Heart right ventricle (tissue), 16 donors: ENCODE measurements at regions not wholly inside any gene's neighbourhood (a gene's known extent, or its start where the extent isn't known, plus 50 kb on each side); places are given as distances from the start of the nearest gene placed in this dataset.

Experiments
- ATAC-seq, 8 donors: fragments of 200-7000 bp; cut with Tn5 transposase; one replicate each; pipeline ENCODE4 v1.9.1; 2020; ENCODE audit warnings: mild to moderate bottlenecking in 8 of 8, moderate library complexity in 8 of 8, moderate number of reproducible peaks in 1 of 8
- DNase-seq, 2 donors: peaks; one replicate each; pipeline ENCODE4 v3.0.0-alpha.2; 2020
- H3K27ac ChIP-seq, 10 donors: fragments of 200-600 bp; sonication (generic) in 2 of 10; one replicate each; pipeline versions ENCODE4 v1.5.0 to v1.8.0; 2020 to 2022; ENCODE audit warnings: mild to moderate bottlenecking in 3 of 10
- H3K27me3 ChIP-seq, 7 donors: fragments of 200-600 bp; one replicate each; pipeline ENCODE4 v1.8.0; 2021 to 2022; ENCODE audit warnings: mild to moderate bottlenecking in 2 of 7
- H3K36me3 ChIP-seq, 9 donors: fragments of 200-600 bp; sonication (generic) in 1 of 9; one replicate each; pipeline versions ENCODE4 v1.5.0 to v1.8.0; 2020 to 2022; ENCODE audit warnings: mild to moderate bottlenecking in 2 of 9
- H3K4me1 ChIP-seq, 9 donors: fragments of 200-600 bp; sonication (generic) in 1 of 9; one replicate each; pipeline versions ENCODE4 v1.5.0 to v1.8.0; 2020 to 2022; ENCODE audit warnings: mild to moderate bottlenecking in 4 of 9
- H3K4me3 ChIP-seq, 10 donors: fragments of 200-600 bp; sonication (generic) in 2 of 10; one replicate each; pipeline versions ENCODE4 v1.5.0 to v1.8.0; 2020 to 2022; ENCODE audit warnings: mild to moderate bottlenecking in 7 of 10, moderate library complexity in 2 of 10
- H3K9me3 ChIP-seq, 11 donors: fragments of 200-600 bp in 10 of 11; sonication (generic) in 2 of 11; one replicate each; pipeline versions ENCODE4 v1.5.0 to v1.8.0; 2013 to 2022; ENCODE audit warnings: mild to moderate bottlenecking in 2 of 11, control low read depth in 1 of 11, moderate library complexity in 1 of 11
- WGBS, 2 donors: extraction: QIAGEN DNeasy Blood & Tissue Kit; methylation state at CpG; one replicate each; pipeline ENCODE4 v1.1.7; 2013; ENCODE audit warnings: inconsistent platforms in 1 of 2; 5-methylcytosine and 5-hydroxymethylcytosine counted together
- intact Hi-C, 10 donors: fragments of 100-400 bp; cut with DNase I; formaldehyde crosslinking; loops; one replicate each; pipeline versions ENCODE4 v1.11.1 to v1.14.2; 2022
- TF ChIP-seq, protein P1 (sequence below), 9 donors: fragments of 200-600 bp; sonication (generic) in 2 of 9; IDR thresholded peaks; one replicate each; pipeline versions ENCODE4 v1.5.0 to v1.8.0; 2021 to 2022; ENCODE audit warnings: antibody characterized with exemption in 9 of 9, mild to moderate bottlenecking in 5 of 9, moderate library complexity in 1 of 9
- donor health status: Arrhythmogenic right ventricular cardiomyopathy.
- donor health status: ischemic (EF 13 %, LVEDD 7.1; RV severe dilation, severe dysfunction).
- donor health status: healthy with polysubstance abuse.
- donor health status: DM: no; HTN: yes; CAD: no.
- donor health status: DM: no; HTN: no; CAD: no.
- donor health status: ischemic (EF 25% LVEDD 6.9; RV normal size, moderate dysfunction).
- donor health status: ischemic (EF 25% LVEDD 5.7; RV mildly dilated, moderate dysfunction).
- donor health status: healthy.
- donor health status: DM: yes; HTN: yes; CAD: no.
- donor health status: Ischemic cardiomyopathy.
- donor health status: ischemic (EF 35%, LVEDD 5.7; RV mildly dilated, moderate dysfunction).
- donor health status: nonischemic (EF 11% LVEDD 7.7; RV severe dilation, severe dysfunction).
- donor health status: DM: yes; HTN: yes; CAD: no.
- donor health status: PGD.
- donor health status: ischemic (EF 29% LVEDD 5.4; RV normal size, mild dysfunction).
- donor health status: nonischemic (EF 23%, LVEDD 6.1; RV moderate dilation, normal function).

DNA sequence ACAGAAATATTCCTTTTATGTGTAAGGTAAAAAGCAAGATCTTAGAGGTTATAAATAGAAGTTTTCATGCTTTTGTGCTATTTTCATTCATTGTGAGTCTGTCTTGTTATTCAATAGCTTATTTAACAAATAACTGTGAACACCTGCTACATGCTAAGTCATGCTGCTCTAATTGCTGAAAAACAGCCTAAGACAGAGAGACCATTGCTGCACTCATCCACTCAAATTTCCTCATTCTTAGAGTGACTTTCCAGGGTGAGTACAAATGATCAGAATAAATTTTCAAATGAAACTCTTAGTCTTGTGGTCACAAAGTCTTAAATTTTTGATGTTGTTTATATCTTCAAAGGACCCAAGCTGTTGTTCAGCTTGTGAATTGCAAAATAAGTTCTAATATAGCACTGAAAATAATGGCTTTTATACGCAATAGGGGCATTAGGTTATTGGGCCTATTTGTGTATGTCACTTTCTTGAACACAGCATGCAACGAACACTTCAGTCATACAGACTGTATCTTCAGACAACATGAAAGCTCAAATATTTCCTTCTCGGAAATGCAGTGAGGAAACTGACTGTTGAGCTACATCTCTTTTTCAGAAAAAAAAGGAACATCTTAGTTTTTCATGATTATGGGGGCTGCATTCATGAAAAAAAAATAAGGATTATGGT, 247.9 kb upstream of the PCDH15 start:
- TF ChIP-seq, protein P1, sequence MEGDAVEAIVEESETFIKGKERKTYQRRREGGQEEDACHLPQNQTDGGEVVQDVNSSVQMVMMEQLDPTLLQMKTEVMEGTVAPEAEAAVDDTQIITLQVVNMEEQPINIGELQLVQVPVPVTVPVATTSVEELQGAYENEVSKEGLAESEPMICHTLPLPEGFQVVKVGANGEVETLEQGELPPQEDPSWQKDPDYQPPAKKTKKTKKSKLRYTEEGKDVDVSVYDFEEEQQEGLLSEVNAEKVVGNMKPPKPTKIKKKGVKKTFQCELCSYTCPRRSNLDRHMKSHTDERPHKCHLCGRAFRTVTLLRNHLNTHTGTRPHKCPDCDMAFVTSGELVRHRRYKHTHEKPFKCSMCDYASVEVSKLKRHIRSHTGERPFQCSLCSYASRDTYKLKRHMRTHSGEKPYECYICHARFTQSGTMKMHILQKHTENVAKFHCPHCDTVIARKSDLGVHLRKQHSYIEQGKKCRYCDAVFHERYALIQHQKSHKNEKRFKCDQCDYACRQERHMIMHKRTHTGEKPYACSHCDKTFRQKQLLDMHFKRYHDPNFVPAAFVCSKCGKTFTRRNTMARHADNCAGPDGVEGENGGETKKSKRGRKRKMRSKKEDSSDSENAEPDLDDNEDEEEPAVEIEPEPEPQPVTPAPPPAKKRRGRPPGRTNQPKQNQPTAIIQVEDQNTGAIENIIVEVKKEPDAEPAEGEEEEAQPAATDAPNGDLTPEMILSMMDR (IDR thresholded peaks at IDR 0.05), result no peak
- intact Hi-C loops, result no loop called here
- DNase-seq, result no peak
- no peak for ATAC-seq
- Histone ChIP-seq H3K9me3 (no peaks in the 10 kb centered on the region), H3K4me1 (no peaks in the 10 kb centered on the region), H3K4me3 (no peak overlapping the region), H3K27ac (no peak overlapping the region), H3K36me3 (no peaks in the 10 kb centered on the region), H3K27me3 (no peaks in the 10 kb centered on the region)
- 72 to 80% methylated on average over 3 of the region's 3 CpGs for WGBS, 2 donors

DNA sequence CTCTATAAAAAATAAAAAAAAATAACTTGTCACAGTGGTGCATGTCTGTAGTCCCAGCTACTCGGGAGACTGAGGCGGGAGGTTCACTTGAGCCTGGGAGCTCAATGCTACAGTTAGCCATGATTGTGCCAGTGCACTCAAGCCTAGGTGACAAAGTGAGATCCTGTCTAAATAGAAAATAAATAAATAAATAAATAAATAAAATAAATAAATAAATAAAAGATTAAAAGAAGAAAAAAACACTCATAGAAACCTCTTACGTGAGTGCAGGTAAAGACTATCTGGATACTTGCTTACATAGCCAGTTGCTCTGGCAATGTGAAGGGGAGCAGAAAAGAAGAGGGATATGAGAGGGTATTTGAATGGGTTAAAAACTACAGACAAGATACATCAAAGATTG, 242.5 kb upstream of the PCDH15 start:
- TF ChIP-seq, protein P1 (IDR thresholded peaks at IDR 0.05), result no peak
- WGBS, 2 donors, result 91 to 92% methylated on average over 3 of the region's 3 CpGs

DNA sequence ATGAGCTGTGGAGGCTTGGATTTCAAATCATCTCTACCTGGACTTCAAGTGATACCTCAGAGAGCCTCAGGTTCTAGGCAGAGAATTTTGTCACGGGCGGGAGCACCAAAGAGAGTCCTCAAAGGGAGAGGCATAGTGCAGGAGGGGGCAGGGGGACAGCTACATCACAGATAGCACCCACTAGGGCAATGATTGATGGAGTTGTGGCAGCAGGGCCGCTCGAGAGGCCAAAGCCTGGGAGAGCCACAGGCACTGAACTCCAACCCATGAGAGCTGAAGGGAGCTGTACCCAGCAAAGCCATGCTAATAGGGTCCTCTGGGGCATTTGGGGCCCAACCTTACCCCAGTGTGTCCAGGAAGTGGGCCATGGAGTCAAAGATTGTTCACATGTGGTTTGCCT, 232.0 kb upstream of the PCDH15 start:
- DNase-seq, result no peak
- no peak overlapping the region for H3K4me3 ChIP-seq
- TF ChIP-seq, protein P1 (IDR thresholded peaks at IDR 0.05), result no peak
- no peaks in the 10 kb centered on the region for H3K9me3 ChIP-seq
- H3K36me3 ChIP-seq, result no peaks in the 10 kb centered on the region
- 94% methylated on average over 4 of the region's 4 CpGs for WGBS, 2 donors
- no peaks in the 10 kb centered on the region for H3K27me3 ChIP-seq
- no peak overlapping the region for H3K27ac ChIP-seq
- H3K4me1 ChIP-seq, result no peaks in the 10 kb centered on the region
- intact Hi-C loops, result no loop called here
- ATAC-seq, result no peak

More for the DNA sequence above, 242.5 kb upstream of the PCDH15 start:
- Histone ChIP-seq H3K4me3 (no peak overlapping the region), H3K27me3 (no peaks in the 10 kb centered on the region), H3K36me3 (no peaks in the 10 kb centered on the region), H3K9me3 (no peaks in the 10 kb centered on the region), H3K27ac (no peak overlapping the region), H3K4me1 (no peaks in the 10 kb centered on the region)
- no peak for DNase-seq
- intact Hi-C loops, result no loop called here
- no peak for ATAC-seq

DNA sequence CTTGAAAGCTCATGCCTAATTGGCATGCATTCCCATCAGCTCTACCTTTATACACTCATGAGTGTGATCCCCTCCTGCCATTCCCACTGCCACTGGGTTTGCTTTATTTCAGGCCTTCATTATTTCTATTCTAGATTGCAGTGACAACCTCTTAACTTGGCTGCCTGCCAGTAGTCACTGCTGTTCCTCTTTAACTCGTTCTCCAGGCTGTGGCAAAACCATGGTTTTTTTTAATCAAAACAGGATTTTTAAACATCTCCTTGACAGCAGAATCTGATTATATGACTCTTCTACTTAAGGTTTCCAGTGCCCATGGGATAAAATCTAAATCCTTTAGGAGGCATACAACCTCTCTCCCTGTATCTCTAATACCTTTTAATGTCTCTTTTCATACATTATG, 223.7 kb upstream of the PCDH15 start:
- intact Hi-C loops, result loop anchor here in 1 of 10 donors (5.0 kb wide), 1 partner anchor 398 kb away; no protein-coding TSS in a partner anchor
- ATAC-seq, result no peak
- no peak overlapping the region for H3K4me3 ChIP-seq
- H3K36me3 ChIP-seq, result no peaks in the 10 kb centered on the region
- H3K4me1 ChIP-seq, result peaks cover 0 to 6% (median 0%) of the 10 kb centered on the region in 9 donors
- no peak overlapping the region for H3K27ac ChIP-seq
- H3K27me3 ChIP-seq, result no peaks in the 10 kb centered on the region
- no peaks in the 10 kb centered on the region for H3K9me3 ChIP-seq
- TF ChIP-seq, protein P1 (IDR thresholded peaks at IDR 0.05), result no peak
- DNase-seq, result peak in 1 of 2 donors; percentile 10
- 0 to 2% methylated on average over 1 of the region's 1 CpG for WGBS, 2 donors
